Right forelimb (tissue), 1 donor: ENCODE measurements at regions not wholly inside any gene's neighbourhood (a gene's known extent, or its start where the extent isn't known, plus 50 kb on each side); places are given as distances from the start of the nearest gene placed in this dataset.

ENCODE experiments used
- DNase-seq: peaks from one replicate; pipeline ENCODE4 v3.0.0-alpha.2; 2018

DNA sequence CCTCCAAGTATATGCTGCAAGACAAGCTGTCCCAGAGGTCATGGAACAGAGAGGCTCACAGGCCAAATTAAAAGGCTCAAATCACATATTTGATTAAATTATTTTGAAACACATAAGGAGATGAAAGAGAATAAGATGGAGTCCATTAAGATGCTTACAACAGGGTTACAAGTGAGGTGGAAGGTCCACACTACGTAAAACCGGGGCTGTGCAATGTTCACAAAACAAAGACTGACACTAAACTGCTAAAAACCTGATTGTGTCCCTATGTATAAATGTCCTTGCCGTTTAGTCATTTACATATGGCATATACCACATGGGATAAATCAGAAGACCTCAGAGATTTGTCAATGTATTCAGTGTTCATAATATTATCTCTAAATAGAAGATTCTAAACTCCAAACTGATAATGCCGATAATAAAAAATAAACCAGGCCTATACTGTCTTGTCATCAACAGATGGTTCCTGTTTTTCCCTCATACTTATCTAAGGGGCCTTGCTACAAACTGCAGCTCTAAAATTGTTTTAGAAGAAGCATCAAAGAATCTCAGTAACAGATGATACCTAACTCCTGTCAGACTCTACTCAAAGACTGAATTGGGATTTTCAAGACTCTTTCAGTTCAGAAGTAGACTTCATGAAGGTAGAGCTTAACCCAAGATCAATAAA is 51.8 kb upstream of the RIPOR2 start:
- no peak for DNase-seq

DNA sequence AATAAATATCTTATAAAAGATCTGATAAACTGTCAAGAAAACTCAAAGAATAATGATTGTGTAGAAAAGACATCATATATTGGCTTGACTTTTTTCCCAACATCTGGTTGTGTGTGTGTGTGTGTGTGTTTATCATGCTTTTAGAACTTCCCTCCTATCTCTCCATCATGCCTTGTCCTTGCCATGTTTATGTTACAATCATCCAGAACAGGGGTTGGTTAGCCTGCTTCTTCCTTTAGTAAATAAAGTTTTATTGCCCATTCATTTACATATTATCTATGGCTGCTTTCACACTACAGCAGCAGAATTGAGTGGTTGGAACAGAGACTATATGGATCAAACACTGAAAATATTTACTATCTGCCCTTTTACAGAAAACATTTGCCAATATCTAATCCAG is 52.8 kb upstream of the RIPOR2 start:
- no peak for DNase-seq

DNA sequence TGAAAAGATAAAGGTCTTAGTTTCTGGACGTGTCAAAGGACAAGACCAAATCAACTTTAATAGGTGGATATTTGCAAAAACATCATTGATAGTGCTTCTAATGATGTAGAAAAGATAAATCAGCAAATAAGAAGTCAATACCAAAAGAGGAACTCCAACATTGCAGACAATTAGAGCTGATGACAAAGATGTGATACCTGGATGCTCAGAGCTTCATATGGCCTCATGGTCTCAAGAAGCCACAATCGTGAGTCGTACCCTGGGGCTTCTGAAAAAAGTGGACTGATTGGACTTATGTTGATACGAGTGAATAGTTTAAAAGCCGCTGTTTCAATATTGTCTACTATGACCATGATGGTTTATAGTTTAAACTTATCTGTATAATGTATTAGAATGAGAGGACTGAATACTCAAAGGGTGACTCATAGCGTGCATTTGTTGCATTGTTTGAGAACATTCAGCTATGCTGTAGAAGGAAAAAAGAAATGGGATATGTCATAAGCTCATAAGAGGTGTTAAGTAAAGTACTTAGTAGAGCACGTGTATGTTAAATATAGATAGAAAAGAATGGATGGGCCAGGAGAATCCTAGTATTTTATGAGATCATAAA is 54.6 kb upstream of the RIPOR2 start:
- no peak for DNase-seq

DNA sequence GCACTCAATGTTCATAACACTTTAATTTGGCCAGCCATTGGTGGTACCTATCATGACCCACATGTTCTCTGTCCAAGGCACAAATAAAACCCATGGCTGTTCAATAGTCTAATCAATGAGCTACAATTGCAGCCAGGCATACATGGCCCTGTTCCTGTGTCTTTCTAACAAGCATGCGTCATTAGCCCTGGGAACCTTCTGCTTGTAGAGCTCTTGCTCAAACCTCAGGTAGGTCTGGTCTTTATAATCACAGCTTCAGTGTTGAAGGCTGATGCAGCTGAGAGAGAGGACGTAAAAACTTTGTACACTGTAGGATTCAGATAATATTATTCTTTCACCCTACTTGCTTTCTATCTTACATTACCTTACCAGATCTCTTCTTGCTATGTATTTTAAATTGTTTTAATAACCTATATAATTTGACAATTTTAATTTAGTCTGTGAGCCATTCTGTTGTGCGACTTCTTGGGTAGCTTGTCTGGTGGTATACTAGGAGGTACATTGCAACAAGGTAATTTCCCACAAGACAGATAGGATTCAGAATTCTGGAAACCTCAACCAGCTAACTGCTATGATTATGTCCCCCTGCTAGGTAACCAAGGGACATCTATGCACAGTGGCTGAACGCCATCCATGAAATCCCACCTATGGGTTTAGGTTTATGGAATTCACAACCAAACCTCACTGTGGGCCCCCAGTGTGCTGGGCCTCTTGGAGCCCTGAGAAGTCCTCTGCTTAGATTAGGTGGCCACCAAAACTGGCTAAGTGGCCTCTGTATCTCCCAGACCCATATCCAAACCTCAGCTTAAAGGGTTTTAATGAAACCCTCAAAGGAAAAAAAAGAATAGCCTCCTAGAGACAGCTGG is 55.4 kb upstream of the RIPOR2 start:
- DNase-seq, result no peak

DNA sequence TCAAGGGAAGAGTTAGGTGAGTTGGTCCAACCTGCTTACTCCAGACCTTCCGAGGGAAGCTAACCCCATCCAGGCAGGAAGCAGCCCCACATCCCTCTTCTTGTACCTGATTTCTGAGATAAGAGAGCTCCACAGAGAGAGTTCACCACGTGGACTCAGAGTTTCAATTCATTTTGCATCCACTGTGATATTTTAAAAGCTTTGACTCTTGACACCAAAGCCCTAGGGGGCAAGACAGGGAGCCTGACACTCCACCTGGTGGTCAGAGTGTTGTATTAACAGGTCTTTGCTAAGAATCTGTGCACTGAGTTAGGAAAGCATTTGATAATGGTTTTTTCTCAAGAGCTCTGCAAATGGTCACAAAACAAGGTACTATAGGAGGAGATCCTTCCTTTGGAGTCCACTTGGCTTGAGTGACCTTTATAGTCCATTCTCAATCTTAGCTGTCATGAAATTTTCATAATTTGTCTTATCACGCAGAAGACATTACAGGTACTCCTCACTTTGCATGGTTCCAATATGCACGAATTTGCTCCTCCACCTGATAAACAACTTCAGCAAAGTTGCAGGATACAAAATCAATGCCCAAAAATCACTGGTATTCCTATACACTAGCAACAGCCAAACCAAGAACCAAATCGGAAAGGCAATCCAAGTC is 56.2 kb upstream of the RIPOR2 start:
- DNase-seq, result no peak

DNA sequence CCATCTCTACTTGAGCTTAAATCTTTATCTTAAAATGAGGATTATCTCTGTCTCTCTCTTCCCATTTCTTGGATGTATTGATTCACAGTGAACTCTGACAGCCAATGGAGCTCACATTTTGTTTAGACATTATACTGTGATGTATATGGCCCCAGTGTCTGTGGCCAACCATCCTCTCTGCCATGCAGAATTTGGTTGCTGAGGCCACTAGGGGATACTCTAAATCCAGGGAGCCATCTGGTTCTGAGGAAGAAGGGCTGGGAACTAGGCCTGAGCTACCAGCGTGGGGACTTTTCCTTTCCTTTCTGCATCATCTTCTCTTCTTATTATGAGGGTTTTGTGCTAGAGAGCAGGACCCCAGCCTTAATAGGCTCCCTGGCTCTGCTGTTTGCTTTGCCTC is 59.1 kb upstream of the RIPOR2 start:
- no peak for DNase-seq

DNA sequence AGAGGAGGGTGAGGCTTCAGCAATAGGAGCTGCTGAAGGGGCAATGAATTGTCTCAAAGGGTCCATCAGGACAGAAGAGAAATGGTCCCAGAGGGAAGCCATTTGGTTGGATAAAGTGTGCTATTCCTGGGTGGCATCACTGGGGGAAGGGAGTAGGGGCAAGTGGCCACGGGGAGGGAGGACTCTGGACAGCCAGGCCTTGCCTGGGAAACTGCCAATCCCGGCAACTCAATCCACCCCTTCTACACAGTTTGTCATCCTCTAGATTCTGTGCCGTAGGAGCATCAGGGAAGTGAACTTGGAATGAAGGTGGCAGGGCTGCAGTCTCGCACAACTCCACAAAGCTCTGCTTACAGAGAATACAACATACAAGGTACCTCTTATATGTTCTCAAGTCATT is 59.5 kb upstream of the RIPOR2 start:
- no peak for DNase-seq

DNA sequence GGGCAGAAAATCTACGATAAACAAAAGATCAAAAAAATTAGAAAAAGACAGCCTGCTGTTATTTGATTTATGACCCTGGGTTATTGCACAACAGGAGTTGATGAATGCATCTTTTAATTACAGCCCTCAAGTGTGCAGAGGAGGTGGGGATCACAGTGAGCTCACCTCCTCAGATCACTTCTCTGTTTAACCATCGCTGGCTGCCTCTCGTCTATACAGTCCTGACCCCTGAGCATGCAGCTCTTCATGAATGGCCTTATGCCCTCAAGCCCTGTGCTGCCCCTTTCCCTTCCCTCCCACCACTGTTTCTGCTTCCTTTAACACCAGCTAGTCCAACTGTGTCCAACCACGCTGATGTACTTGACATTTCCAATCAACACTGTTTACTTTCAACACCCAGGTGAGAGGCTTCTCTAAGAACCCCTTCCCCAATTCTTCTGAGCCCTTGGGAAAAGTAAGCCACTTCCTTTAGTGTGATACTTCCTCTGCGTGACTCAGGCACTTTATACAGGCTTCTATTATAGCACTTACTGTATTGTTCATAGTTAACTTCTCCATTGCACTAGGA is 60.6 kb upstream of the RIPOR2 start:
- no peak for DNase-seq

DNA sequence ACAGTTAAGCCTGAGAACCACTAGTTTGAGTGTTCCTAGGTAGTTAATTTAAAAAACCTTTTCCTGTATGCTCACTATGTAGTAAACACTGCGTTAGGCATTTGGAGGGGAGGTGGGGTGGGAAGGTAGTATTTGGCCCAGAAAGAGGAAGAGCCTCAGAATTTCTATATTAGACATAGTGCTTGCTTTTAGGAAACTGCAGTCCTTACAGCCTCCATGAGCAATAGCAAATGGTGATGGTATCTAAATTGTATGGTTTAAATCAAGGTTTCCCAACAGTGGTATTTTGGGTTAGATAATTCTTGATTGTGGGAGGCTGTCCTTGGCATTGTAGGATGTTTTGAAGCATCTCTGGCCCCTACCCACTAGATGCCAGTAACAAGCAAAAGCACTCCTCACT is 61.5 kb upstream of the RIPOR2 start:
- no peak for DNase-seq

DNA sequence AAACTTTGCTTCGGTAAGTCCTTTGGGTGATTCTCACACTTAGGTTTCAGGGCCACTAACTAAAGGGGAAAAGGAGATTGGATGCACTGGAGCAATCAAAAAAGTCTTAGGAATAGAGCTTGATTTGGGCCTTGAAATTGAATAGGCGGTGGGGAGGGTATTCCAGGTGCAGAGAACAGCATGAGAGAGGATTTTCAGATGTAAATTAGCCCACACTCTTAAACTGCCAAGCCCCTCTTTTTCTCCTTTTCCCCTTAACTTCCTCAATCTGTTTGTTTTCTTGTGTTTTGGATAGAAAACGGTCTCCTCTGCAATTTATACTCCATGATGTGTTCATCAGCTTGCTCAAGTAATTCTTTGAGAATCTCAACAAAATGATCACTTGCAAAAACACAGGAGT is 62.1 kb upstream of the RIPOR2 start:
- no peak for DNase-seq

DNA sequence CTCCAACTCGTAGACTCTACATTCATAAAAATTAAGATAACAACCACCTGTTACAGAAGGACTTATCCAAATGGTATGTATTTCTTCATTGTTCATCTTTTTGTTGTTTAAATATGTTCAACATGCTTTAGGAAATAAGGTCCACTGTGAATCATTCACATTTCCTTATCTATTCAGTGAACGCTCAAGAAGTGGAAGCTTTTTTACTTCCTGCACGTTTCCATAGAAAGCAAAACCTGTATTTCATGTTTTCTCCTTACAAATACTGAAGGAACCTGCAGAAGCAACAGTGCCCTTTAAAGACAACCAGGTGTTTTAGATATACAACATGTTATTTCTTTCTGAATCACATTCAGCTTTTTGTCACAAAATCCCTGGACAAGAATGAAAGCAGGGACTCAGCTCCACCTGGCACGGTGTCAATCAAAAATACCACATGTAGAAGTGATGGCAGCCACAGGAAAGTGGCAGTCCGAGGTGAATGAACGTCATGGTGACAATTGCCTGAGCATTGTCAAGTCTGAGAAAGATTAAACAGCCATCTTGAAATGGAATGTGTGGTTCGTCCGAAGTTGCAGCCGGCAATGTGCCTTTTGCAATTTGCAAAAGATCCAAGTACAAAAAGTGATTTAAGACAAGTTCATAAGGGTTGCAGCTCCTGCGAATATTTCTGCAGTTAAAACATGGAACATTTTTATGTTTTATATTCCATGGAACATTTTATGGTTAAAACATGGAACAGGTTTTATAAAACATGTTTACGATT is 66.7 kb upstream of the RIPOR2 start:
- no peak for DNase-seq

DNA sequence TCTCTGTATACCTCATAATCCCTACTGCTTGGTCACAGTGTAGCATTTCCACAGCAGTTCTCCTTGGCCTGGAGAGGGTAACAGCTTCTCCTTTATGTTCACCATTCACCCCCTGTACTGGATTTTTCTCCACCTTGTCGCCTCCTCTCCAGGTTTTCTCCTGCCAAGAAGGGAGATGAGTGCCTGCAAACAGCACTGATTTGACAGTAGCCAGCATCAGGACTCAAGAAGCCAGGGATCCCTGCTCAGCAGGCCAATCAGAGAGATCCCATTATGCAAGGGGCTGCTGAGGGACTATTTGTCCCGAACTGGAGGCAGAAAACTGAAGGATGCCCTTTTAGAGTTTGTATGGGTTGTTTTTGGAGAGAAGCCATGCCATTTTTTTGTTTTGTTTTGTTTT is 68.6 kb upstream of the RIPOR2 start:
- no peak for DNase-seq

DNA sequence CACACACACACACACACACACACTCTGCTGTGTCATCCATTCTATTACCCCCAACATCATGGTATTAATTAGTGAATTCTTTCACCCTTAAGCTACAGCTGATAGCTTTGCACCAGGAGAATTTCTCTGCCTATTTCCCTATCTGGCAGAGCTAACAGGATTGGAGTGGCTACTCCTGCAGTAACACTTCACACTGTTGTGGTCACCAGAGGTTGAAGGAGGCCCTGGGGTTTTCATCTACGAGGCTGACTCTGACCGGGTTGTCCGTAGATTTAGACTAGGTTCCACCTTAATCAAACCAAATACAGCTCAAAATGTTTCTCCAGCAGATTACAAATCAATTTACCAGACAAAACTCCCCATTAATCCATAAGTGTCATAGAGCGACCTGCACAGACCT is 69.2 kb upstream of the RIPOR2 start:
- no peak for DNase-seq

DNA sequence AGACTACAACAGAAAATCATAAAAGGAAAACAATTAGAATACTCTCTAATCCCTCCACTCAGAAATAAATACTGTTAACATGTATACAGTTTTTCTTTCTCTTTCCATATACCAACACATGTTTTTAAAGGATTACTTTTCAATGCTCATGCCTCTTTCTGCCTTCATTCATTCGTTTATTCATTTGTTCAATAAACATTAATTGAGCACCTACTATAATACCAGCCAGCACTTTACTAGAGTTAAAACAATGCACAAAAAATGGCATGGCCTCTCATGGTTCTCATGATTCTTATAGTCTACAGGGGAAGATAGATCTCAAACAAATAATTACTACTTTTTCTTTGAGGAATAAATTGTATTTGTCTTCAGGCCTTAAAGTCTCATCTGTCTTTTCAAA is 70.3 kb upstream of the RIPOR2 start:
- DNase-seq, result no peak

DNA sequence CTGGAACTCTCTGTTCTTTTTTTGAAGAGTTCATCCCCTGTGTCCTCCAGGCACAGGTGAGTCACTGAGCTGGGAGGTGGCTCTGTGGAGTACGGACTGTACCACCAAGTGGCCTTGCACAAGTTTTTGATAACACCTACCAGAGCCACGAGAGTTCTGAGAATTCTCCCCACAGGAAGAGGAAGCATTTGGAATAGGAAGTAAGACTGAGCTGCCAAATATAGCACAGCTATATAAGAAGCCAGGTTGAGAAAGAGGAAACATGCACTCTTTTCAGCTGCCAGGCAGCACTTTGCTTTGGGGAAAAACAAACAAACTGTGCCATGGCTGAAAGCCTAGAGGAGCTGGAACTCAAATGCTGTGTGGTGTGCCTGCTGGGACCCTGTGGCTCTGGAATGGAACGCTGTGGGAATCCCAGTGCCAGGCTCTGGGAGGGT is 70.8 kb upstream of the RIPOR2 start:
- no peak for DNase-seq

DNA sequence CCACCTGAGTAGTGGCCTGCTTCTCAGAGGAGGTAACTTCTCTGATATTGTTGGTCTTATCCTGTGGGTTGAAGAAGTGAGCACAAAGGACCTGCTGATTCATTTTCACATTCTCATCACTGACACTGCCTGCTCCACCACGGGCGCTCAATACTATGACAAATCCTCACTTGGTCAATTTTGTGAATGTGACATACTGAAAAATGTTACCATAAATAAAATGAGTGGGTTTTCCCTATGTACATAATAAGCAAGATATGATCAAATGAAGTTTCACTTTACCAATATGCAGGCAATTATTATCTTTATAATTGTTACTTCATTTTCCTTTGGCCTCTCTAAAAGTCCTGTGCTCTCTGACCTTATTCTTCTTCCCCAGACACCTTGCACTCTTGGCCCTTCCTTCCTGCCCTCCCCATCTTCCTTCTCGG is 71.5 kb upstream of the RIPOR2 start:
- no peak for DNase-seq

DNA sequence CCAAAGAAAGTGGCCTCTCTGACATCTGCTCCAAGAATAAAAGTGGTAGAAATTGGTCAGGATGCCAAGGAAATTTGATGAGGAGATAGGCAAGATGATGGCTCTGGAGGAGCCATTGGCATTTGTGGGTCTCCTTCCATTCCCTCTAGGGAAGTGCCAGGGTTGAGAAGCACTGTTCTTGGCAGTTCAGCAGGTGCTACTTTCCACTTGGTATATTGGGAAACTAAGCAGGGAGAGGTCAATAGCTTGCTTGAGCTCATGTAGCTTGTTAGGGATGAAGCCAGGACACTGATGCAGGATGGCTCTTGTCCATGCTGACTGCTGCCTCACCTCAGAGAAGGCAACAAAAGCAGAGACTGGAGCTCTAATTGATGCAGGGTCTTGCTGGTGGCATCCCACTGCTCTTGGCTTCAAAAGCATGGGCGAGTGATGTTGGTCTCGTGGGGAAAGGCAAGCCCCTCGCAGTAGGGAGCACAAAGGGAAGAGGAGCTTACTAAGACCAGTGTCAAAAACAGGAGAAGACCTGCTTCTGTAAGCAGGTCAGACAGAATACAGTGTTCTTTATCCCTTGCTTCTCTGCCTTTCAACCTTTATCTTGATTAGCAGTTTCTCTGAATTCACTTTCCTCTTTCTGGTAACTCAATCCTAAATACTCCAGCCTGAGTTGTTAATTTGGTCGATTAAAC is 73.1 kb upstream of the RIPOR2 start:
- DNase-seq, result no peak

DNA sequence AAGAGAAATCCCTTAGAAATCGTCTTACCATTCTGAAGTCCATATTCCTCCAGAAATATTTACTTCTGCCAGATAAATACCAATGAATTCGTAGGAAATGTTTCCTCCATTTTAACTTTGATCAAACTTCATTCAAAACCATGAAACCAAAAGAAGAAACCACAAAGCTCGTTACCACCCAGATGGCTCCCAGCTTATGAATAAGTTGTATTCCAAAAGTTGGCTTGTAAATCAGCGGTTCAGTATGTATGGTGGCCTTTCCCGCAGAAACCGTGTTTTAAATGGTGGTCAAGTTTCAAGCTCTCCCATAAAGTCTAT is 73.6 kb upstream of the RIPOR2 start:
- DNase-seq, result no peak

DNA sequence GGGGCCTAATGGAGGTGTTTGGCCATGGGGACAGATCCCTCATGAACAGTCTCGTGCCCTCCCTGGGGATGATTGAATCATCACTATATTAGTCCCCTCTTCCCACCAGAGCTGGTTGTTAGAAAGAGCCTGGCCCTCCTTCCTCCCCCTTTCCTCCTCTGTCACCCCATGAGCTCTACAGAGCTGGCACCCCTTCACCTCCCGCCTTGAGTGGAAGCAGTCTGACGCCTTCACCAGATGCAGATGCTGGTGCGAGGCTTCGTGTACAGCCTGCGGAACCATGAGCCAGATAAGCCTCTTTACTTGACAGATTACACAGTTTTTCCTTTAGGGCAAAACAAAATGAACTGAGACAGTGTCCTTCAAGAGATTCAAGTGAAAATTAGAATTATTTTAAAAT is 74.4 kb upstream of the RIPOR2 start:
- no peak for DNase-seq

DNA sequence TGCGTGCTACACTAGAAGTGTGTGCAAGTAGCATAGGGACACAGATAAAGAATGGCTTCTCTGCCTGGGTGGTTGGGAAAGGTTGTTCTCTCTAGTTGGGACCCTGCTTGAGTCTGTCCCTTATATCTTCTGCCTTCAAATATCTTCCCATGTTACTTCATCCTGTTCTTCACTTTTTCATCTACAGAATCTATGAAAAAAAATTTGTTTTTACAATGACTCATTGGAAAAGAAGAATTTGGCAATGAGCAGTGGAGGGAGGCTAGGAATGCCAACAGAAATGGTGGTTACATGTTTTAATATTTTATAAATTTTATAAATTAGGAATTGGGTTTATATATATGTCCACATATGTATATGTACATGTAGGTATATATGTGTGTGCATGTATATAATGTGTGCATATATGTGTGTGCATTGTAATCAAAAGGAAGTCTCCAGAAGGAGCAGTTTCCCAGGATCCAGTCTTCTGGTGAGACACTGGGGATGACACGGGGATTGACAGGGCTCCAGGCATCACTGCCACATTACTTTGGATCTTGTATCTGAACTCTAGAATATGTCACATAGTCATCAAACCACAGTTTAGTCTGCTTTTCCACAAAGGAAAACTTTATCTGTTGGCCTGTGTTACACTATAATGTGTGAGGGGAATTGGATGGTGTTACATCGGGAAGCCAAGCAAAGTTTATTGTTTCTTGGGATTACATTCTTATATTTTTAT is 75.3 kb upstream of the RIPOR2 start:
- no peak for DNase-seq

DNA sequence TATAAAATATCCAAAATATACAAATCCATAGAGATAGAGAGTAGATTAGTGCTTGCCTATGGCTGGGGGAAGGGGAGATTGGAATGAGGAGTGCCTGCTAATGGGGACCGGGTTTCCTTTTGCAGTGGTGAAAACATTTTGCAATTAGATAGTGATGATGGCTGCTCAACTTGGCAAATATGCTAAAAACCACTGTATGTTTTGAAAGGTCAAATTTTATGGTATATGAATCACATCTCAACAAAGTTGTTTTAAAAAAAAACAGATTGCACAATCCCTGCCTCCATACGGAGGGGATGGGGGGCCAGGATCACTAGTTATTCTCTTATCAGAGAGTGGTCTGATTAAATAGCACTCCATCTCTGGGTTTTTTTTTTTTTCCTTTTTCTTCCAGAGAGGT is 76.9 kb upstream of the RIPOR2 start:
- DNase-seq, result no peak
